ENCODE measurements at regions not wholly inside any gene's neighbourhood (a gene's known extent, or its start where the extent isn't known, plus 50 kb on each side); places are given as distances from the start of the nearest gene placed in this dataset.

- TF ChIP-seq CTCF (IDR thresholded peaks at IDR 0.05) = no peak
- TF ChIP-seq POLR2A (IDR thresholded peaks at IDR 0.05) = no peak
These were observed 582.6 kb downstream of the ALG10 start for GRCh38 chr12:34604631-34605509.

Data from Peyer's patch (tissue), 4 donors.